Astrocyte (in vitro differentiated cells and primary cell): ENCODE measurements at regions not wholly inside any gene's neighbourhood (a gene's known extent, or its start where the extent isn't known, plus 50 kb on each side); places are given as distances from the start of the nearest gene placed in this dataset.

Experiments used
- EZH2 ChIP-seq: IDR thresholded peaks from 2 replicates; pipeline ENCODE4 v1.6.1; 2012; ENCODE audit warnings: mild to moderate bottlenecking, low read length, inconsistent platforms; ENCODE audit not compliant: insufficient read depth
- TF ChIP-seq, protein P1 (sequence below): IDR thresholded peaks from 2 replicates; pipeline ENCODE4 v1.5.1; 2011; ENCODE audit warnings: low read depth, mild to moderate bottlenecking, inconsistent platforms, low read length, moderate library complexity; ENCODE audit not compliant: insufficient read depth

DNA sequence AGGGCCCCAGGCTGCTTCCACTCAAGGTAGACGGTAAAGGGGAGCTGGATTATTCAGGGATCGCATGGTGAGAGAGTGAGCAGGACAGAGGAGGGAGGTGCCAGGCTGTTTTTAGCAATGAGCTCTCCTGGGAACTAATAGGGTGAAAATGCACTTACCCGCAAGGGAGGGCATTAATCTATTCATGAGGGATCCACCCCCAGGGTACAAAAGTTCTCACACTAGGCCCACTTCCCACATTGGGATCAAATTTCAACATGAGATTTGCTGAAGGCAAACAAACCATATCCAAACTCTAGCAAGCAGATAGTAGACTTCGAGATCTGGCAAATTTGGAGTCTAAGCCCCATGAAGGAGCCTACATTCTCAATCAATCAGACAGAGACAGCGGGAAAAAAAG is 408.6 kb downstream of the RNF144B start:
- TF ChIP-seq EZH2 = no peak
- TF ChIP-seq, protein P1, sequence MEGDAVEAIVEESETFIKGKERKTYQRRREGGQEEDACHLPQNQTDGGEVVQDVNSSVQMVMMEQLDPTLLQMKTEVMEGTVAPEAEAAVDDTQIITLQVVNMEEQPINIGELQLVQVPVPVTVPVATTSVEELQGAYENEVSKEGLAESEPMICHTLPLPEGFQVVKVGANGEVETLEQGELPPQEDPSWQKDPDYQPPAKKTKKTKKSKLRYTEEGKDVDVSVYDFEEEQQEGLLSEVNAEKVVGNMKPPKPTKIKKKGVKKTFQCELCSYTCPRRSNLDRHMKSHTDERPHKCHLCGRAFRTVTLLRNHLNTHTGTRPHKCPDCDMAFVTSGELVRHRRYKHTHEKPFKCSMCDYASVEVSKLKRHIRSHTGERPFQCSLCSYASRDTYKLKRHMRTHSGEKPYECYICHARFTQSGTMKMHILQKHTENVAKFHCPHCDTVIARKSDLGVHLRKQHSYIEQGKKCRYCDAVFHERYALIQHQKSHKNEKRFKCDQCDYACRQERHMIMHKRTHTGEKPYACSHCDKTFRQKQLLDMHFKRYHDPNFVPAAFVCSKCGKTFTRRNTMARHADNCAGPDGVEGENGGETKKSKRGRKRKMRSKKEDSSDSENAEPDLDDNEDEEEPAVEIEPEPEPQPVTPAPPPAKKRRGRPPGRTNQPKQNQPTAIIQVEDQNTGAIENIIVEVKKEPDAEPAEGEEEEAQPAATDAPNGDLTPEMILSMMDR = no peak
